ENCODE measurements at regions not wholly inside any gene's neighbourhood (a gene's known extent, or its start where the extent isn't known, plus 50 kb on each side); places are given as distances from the start of the nearest gene placed in this dataset.
"Not testable (repeated sequence)": the region's sequence is repeated elsewhere in the genome, so short reads cannot be mapped to it uniquely, and the experiment has no call there.

- Histone ChIP-seq H3K36me3 (ENCODE audit: insufficient read depth, low read length) (no peaks in the 10 kb centered on the region), H2AFZ (ENCODE audit: low read depth, low read length) (no peak overlapping the region), H3K9me3 (ENCODE audit: low read length) (no peaks in the 10 kb centered on the region), H3K27me3 (ENCODE audit: insufficient read depth, low read length) (no peaks in the 10 kb centered on the region), H3K4me3 (ENCODE audit: low read length) (no peak overlapping the region), H3K4me1 (ENCODE audit: insufficient read depth, low read length) (no peaks in the 10 kb centered on the region)
These were observed 455.2 kb downstream of the CCER1 start for GRCh38 chr12:90499795-90500194.

DNA sequence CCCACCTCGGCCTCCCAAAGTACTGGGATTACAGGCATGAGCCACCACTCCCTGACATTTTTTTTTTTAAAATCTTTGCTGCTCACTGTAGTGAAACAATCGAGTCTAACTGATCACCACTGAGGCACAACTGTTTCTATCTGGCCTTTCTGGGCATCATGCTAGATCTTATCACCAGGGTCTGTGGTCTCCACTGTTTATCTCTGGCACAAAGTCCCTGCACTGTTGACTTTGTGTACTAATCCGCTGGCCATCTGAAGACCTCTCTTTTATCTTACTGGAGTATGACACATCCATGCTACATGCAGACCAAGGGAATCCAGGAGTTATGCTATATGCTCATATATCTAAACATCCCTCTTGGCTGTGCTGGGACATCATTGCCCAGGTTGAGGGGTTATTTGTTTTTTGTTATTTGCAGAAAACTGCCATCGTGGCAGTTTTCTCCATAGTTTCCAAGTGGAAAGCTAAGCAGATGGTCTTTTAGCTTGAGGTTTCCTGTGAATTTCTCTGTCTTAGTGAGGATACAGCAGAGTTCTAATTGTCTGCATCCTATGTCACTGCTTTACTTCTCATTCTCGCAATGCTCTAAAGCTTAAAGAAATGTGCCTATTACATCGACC, 456.9 kb downstream of the CCER1 start:
- Histone ChIP-seq H3K4me1 (ENCODE audit: insufficient read depth, low read length) (no peaks in the 10 kb centered on the region), H2AFZ (ENCODE audit: low read depth, low read length) (no peak overlapping the region), H3K27me3 (ENCODE audit: insufficient read depth, low read length) (no peaks in the 10 kb centered on the region), H3K36me3 (ENCODE audit: insufficient read depth, low read length) (no peaks in the 10 kb centered on the region), H3K4me3 (ENCODE audit: low read length) (no peak overlapping the region), H3K9me3 (ENCODE audit: low read length) (no peaks in the 10 kb centered on the region)

- H3K9me3 ChIP-seq (ENCODE audit: low read length), result no peaks in the 10 kb centered on the region
- H3K4me1 ChIP-seq (ENCODE audit: insufficient read depth, low read length), result peaks cover 8% of the 10 kb centered on the region
- no peaks in the 10 kb centered on the region for H3K36me3 ChIP-seq (ENCODE audit: insufficient read depth, low read length)
- no peaks in the 10 kb centered on the region for H3K27me3 ChIP-seq (ENCODE audit: insufficient read depth, low read length)
- no peak overlapping the region for H2AFZ ChIP-seq (ENCODE audit: low read depth, low read length)
- H3K4me3 ChIP-seq (ENCODE audit: low read length), result no peak overlapping the region
These were observed 464.6 kb downstream of the CCER1 start for GRCh38 chr12:90490355-90490754.

GRCh38 chr12:90489141-90489540, 465.8 kb downstream of the CCER1 start:
- Histone ChIP-seq H3K4me1 (ENCODE audit: insufficient read depth, low read length) (peaks cover 10% of the 10 kb centered on the region), H3K27me3 (ENCODE audit: insufficient read depth, low read length) (no peaks in the 10 kb centered on the region), H3K9me3 (ENCODE audit: low read length) (no peaks in the 10 kb centered on the region), H3K4me3 (ENCODE audit: low read length) (no peak overlapping the region), H2AFZ (ENCODE audit: low read depth, low read length) (no peak overlapping the region), H3K36me3 (ENCODE audit: insufficient read depth, low read length) (no peaks in the 10 kb centered on the region)

GRCh38 chr12:90485560-90485959, 469.4 kb downstream of the CCER1 start:
- no peaks in the 10 kb centered on the region for H3K9me3 ChIP-seq (ENCODE audit: low read length)
- H3K27me3 ChIP-seq (ENCODE audit: insufficient read depth, low read length), result no peaks in the 10 kb centered on the region
- no peak overlapping the region for H3K4me3 ChIP-seq (ENCODE audit: low read length)
- no peak overlapping the region for H2AFZ ChIP-seq (ENCODE audit: low read depth, low read length)
- H3K4me1 ChIP-seq (ENCODE audit: insufficient read depth, low read length), result peaks cover 10% of the 10 kb centered on the region
- no peaks in the 10 kb centered on the region for H3K36me3 ChIP-seq (ENCODE audit: insufficient read depth, low read length)

DNA sequence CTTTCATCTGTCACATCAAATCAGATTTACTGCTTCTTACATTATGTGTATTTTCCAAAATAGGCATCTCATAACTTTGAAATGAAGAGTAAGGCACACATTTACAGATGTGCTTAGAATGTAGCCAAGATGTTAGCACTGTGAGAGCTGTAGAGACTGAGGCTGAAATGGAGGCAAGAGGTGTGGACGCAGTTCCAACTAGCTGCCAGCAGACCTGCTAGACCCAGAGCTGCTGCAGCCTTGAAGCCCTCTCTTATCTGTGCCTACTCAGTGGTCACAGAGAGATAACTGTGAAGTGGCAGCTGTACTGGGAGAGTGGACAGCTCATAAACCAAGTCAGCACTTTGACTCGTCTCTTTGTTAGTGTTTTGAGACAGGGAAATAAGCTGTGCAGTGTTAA, 470.9 kb downstream of the CCER1 start:
- Histone ChIP-seq H2AFZ (ENCODE audit: low read depth, low read length) (no peak overlapping the region), H3K36me3 (ENCODE audit: insufficient read depth, low read length) (no peaks in the 10 kb centered on the region), H3K4me3 (ENCODE audit: low read length) (no peak overlapping the region), H3K9me3 (ENCODE audit: low read length) (no peaks in the 10 kb centered on the region), H3K27me3 (ENCODE audit: insufficient read depth, low read length) (no peaks in the 10 kb centered on the region), H3K4me1 (ENCODE audit: insufficient read depth, low read length) (peaks cover 10% of the 10 kb centered on the region)

- Histone ChIP-seq H3K4me1 (ENCODE audit: insufficient read depth, low read length) (peaks cover 10% of the 10 kb centered on the region), H3K9me3 (ENCODE audit: low read length) (no peaks in the 10 kb centered on the region)
These were observed 473.2 kb downstream of the CCER1 start for GRCh38 chr12:90481748-90482147.

DNA sequence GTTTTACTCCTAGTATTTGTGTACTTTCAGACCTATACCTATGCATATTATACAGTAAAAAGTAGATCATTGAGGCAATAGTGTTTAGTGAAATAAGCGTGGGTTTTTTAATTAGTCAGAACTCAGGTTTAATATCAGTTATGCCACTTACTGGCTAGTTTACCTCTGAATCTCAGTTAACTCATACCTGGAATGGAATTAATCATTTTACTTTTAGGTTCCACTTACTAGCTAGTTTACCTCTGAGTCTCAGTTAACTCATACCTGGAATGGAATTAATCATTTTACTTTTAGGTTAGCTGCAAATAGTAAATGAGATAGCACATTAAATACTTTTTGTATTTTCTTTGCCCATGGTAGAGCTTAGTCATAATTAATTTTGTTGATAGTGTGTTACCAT, 475.7 kb downstream of the CCER1 start:
- H2AFZ ChIP-seq (ENCODE audit: low read depth, low read length), result no peak overlapping the region
- no peak overlapping the region for H3K4me3 ChIP-seq (ENCODE audit: low read length)
- no peaks in the 10 kb centered on the region for H3K27me3 ChIP-seq (ENCODE audit: insufficient read depth, low read length)
- H3K9me3 ChIP-seq (ENCODE audit: low read length), result no peaks in the 10 kb centered on the region
- no peaks in the 10 kb centered on the region for H3K36me3 ChIP-seq (ENCODE audit: insufficient read depth, low read length)
- no peaks in the 10 kb centered on the region for H3K4me1 ChIP-seq (ENCODE audit: insufficient read depth, low read length)

More at GRCh38 chr12:90481748-90482147, 473.2 kb downstream of the CCER1 start:
- H3K36me3 ChIP-seq (ENCODE audit: insufficient read depth, low read length), result no peaks in the 10 kb centered on the region
- H3K27me3 ChIP-seq (ENCODE audit: insufficient read depth, low read length), result no peaks in the 10 kb centered on the region
- H3K4me3 ChIP-seq (ENCODE audit: low read length), result no peak overlapping the region
- no peak overlapping the region for H2AFZ ChIP-seq (ENCODE audit: low read depth, low read length)

GRCh38 chr12:90473831-90474230, 481.1 kb downstream of the CCER1 start:
- Histone ChIP-seq H2AFZ (ENCODE audit: low read depth, low read length) (no peak overlapping the region), H3K4me1 (ENCODE audit: insufficient read depth, low read length) (no peaks in the 10 kb centered on the region), H3K4me3 (ENCODE audit: low read length) (no peak overlapping the region), H3K9me3 (ENCODE audit: low read length) (no peaks in the 10 kb centered on the region), H3K27me3 (ENCODE audit: insufficient read depth, low read length) (no peaks in the 10 kb centered on the region), H3K36me3 (ENCODE audit: insufficient read depth, low read length) (no peaks in the 10 kb centered on the region)

DNA sequence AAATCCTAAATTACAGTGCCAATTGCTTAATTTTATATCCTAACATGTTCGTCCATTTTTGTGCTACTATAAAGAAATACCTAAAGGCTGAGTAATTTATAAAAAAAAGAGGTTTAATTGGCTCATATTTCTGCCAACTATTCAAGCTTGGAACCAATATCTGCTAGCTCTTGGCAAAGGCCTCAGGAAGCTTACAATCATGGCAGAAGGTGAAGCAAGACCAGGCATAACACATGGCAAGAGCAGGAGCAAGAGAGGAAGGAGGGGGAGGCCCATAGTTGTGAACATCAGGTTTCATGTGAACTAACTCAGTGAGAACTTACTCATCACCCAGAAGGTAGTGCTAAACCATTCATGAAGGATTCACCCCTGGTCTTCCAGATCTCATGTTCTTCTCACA, 494.3 kb downstream of the CCER1 start:
- H3K27me3 ChIP-seq (ENCODE audit: insufficient read depth, low read length), result no peaks in the 10 kb centered on the region
- no peak overlapping the region for H3K4me3 ChIP-seq (ENCODE audit: low read length)
- H3K9me3 ChIP-seq (ENCODE audit: low read length), result no peaks in the 10 kb centered on the region
- no peak overlapping the region for H2AFZ ChIP-seq (ENCODE audit: low read depth, low read length)
- H3K4me1 ChIP-seq (ENCODE audit: insufficient read depth, low read length), result no peaks in the 10 kb centered on the region
- H3K36me3 ChIP-seq (ENCODE audit: insufficient read depth, low read length), result no peaks in the 10 kb centered on the region

DNA sequence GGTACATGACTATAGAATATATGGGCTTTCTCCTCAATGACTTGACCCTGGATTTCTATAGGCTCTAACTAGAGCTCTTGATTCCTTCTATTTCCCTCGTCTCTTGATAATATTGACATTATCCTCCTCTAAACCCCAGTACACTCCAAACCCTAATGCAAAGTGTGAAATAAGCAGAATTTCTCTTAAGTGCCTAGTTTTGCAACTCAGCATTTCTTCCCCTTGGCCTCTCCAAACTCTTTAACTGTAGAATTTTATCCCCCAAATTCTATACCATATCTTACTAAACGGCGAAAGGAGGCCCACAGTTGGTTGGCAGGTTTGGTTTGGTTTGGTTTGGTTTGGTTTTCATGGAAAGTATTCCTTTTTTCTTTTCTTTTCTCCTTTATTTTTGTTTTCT, 498.7 kb downstream of the CCER1 start:
- Histone ChIP-seq H2AFZ (ENCODE audit: low read depth, low read length) (no peak overlapping the region), H3K4me1 (ENCODE audit: insufficient read depth, low read length) (no peaks in the 10 kb centered on the region), H3K36me3 (ENCODE audit: insufficient read depth, low read length) (no peaks in the 10 kb centered on the region), H3K4me3 (ENCODE audit: low read length) (no peak overlapping the region), H3K27me3 (ENCODE audit: insufficient read depth, low read length) (no peaks in the 10 kb centered on the region), H3K9me3 (ENCODE audit: low read length) (no peaks in the 10 kb centered on the region)

GRCh38 chr12:90455756-90456155, 499.2 kb downstream of the CCER1 start:
- H3K9me3 ChIP-seq (ENCODE audit: low read length), result no peaks in the 10 kb centered on the region
- H3K36me3 ChIP-seq (ENCODE audit: insufficient read depth, low read length), result no peaks in the 10 kb centered on the region
- no peaks in the 10 kb centered on the region for H3K27me3 ChIP-seq (ENCODE audit: insufficient read depth, low read length)
- no peaks in the 10 kb centered on the region for H3K4me1 ChIP-seq (ENCODE audit: insufficient read depth, low read length)
- no peak overlapping the region for H3K4me3 ChIP-seq (ENCODE audit: low read length)
- H2AFZ ChIP-seq (ENCODE audit: low read depth, low read length), result no peak overlapping the region

DNA sequence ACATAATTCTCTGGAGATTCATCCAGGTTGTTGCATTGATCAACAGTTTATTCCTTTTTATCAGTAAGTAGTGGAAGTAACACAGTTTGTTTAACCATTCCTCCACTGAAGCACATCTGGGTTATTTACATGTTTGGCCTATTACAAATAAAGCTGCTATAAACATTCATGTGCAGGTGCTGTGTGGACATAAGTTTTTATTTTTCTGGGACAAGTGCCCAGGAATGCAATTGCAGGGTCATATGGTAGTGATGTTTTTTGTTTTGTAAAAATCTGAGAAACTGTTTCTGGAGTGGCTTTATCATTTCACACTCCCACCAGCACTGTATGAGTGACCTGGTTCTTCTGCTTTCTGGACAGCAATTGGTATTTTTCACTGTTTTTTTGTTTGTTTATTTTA, 505.4 kb downstream of the CCER1 start:
- Histone ChIP-seq H2AFZ (ENCODE audit: low read depth, low read length) (no peak overlapping the region), H3K4me3 (ENCODE audit: low read length) (no peak overlapping the region), H3K36me3 (ENCODE audit: insufficient read depth, low read length) (no peaks in the 10 kb centered on the region), H3K4me1 (ENCODE audit: insufficient read depth, low read length) (no peaks in the 10 kb centered on the region), H3K27me3 (ENCODE audit: insufficient read depth, low read length) (no peaks in the 10 kb centered on the region), H3K9me3 (ENCODE audit: low read length) (no peaks in the 10 kb centered on the region)

GRCh38 chr12:90443466-90443865, 511.5 kb downstream of the CCER1 start:
- not testable (repeated sequence) for H2AFZ ChIP-seq (ENCODE audit: low read depth, low read length); H3K4me1 ChIP-seq (ENCODE audit: insufficient read depth, low read length); H3K36me3 ChIP-seq (ENCODE audit: insufficient read depth, low read length); H3K9me3 ChIP-seq (ENCODE audit: low read length); H3K27me3 ChIP-seq (ENCODE audit: insufficient read depth, low read length); H3K4me3 ChIP-seq (ENCODE audit: low read length)

Data from neuron (in vitro differentiated cells).